Parathyroid adenoma (tissue), 2 donors: ENCODE measurements at regions not wholly inside any gene's neighbourhood (a gene's known extent, or its start where the extent isn't known, plus 50 kb on each side); places are given as distances from the start of the nearest gene placed in this dataset.

Source experiments
- H2AFZ ChIP-seq: fragments of 300-600 bp; sonication (generic); one replicate; pipeline ENCODE4 v1.7.0; 2017; ENCODE audit warnings: antibody characterized with exemption, mild to moderate bottlenecking
- H3K27ac ChIP-seq: fragments of 300-600 bp; sonication (generic); one replicate; pipeline ENCODE4 v1.7.0; 2017
- H3K27me3 ChIP-seq: fragments of 300-600 bp; sonication (generic); one replicate; pipeline ENCODE4 v1.7.0; 2017; ENCODE audit warnings: low read length; ENCODE audit not compliant: control insufficient read depth, insufficient read depth
- H3K36me3 ChIP-seq: fragments of 300-600 bp; sonication (generic); one replicate; pipeline ENCODE4 v1.7.0; 2017; ENCODE audit warnings: low read length; ENCODE audit not compliant: control insufficient read depth, insufficient read depth
- H3K4me1 ChIP-seq: fragments of 300-600 bp; sonication (generic); one replicate; pipeline ENCODE4 v1.7.0; 2017; ENCODE audit warnings: control low read depth
- H3K4me2 ChIP-seq: fragments of 300-600 bp; sonication (generic); one replicate; pipeline ENCODE4 v1.7.0; 2017; ENCODE audit warnings: low read length
- H3K4me3 ChIP-seq: fragments of 300-600 bp; sonication (generic); one replicate; pipeline ENCODE4 v1.7.0; 2017; ENCODE audit warnings: low read depth, low read length
- H3K79me2 ChIP-seq: fragments of 300-600 bp; sonication (generic); one replicate; pipeline ENCODE4 v1.7.0; 2017; ENCODE audit warnings: control low read depth
- H3K9ac ChIP-seq: fragments of 300-600 bp; sonication (generic); one replicate; pipeline ENCODE4 v1.7.0; 2017; ENCODE audit warnings: mild to moderate bottlenecking
- H3K9me3 ChIP-seq: fragments of 300-600 bp; sonication (generic); one replicate; pipeline ENCODE4 v1.7.0; 2017; ENCODE audit warnings: low read length; ENCODE audit not compliant: control insufficient read depth
- TF ChIP-seq, protein P1 (sequence below): fragments of 300-600 bp; sonication (generic); IDR thresholded peaks from one replicate; pipeline ENCODE4 v1.7.0; 2017; ENCODE audit warnings: antibody characterized with exemption, mild to moderate bottlenecking
- donor health status: primary hyperparathyroidism.

DNA sequence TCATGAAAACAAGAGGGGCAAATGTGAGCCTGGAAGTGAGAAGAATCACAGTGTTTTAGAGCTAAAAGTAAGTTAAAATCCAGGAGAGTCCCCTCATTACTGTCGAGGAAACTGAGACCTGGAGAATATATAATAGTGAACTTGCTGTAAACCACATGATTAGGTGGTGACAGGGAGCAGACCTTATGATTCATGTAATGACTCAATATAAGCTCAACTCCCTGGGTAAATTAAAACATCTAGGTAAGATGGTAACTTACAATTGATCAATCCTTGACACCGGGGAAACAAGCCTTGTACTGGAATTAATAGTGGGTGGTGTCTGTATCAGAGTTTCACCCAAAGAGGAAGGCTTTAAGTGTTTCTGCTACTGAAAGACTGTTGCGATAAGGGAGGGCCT lies 269.3 kb downstream of the SNAPC1 start:
- Histone ChIP-seq H2AFZ (no peak overlapping the region), H3K36me3 (no peaks in the 10 kb centered on the region), H3K4me3 (no peak overlapping the region), H3K4me1 (no peaks in the 10 kb centered on the region), H3K4me2 (no peak overlapping the region), H3K27me3 (no peaks in the 10 kb centered on the region), H3K79me2 (no peaks in the 10 kb centered on the region), H3K9ac (no peak overlapping the region), H3K9me3 (no peaks in the 10 kb centered on the region), H3K27ac (no peak overlapping the region)
- TF ChIP-seq, protein P1, sequence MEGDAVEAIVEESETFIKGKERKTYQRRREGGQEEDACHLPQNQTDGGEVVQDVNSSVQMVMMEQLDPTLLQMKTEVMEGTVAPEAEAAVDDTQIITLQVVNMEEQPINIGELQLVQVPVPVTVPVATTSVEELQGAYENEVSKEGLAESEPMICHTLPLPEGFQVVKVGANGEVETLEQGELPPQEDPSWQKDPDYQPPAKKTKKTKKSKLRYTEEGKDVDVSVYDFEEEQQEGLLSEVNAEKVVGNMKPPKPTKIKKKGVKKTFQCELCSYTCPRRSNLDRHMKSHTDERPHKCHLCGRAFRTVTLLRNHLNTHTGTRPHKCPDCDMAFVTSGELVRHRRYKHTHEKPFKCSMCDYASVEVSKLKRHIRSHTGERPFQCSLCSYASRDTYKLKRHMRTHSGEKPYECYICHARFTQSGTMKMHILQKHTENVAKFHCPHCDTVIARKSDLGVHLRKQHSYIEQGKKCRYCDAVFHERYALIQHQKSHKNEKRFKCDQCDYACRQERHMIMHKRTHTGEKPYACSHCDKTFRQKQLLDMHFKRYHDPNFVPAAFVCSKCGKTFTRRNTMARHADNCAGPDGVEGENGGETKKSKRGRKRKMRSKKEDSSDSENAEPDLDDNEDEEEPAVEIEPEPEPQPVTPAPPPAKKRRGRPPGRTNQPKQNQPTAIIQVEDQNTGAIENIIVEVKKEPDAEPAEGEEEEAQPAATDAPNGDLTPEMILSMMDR: no peak

DNA sequence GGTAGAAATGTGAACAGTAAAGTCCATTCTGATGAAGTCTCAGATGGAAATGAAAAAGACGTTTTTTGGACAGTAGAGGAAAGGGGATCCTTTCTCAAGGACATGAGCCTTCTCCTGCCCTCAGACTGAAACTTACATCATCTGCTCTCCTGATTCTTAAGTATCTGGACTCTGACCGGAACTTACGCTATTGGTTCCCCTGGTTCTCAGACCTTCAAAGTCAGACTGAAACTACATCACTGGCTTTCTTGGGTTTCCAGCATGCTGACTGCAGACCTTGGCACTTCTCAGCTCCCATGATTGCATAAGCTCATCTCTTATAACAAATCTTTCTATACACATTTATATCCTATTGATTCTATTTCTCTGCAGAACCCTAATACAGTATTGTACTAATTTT lies 291.0 kb downstream of the SNAPC1 start:
- no peaks in the 10 kb centered on the region for H3K9me3 ChIP-seq
- no peak overlapping the region for H2AFZ ChIP-seq
- TF ChIP-seq, protein P1: no peak
- no peak overlapping the region for H3K27ac ChIP-seq
- H3K4me3 ChIP-seq: no peak overlapping the region
- H3K36me3 ChIP-seq: no peaks in the 10 kb centered on the region
- no peaks in the 10 kb centered on the region for H3K4me1 ChIP-seq
- H3K27me3 ChIP-seq: no peaks in the 10 kb centered on the region
- no peaks in the 10 kb centered on the region for H3K79me2 ChIP-seq
- no peak overlapping the region for H3K4me2 ChIP-seq
- no peak overlapping the region for H3K9ac ChIP-seq

- Histone ChIP-seq H3K9ac (no peak overlapping the region), H3K4me3 (no peak overlapping the region), H2AFZ (no peak overlapping the region), H3K9me3 (no peaks in the 10 kb centered on the region), H3K4me2 (no peak overlapping the region), H3K4me1 (no peaks in the 10 kb centered on the region), H3K27me3 (no peaks in the 10 kb centered on the region), H3K36me3 (no peaks in the 10 kb centered on the region), H3K79me2 (no peaks in the 10 kb centered on the region), H3K27ac (no peak overlapping the region)
- TF ChIP-seq, protein P1: no peak
Observed at GRCh38 chr14:62056789-62057188, 294.6 kb downstream of the SNAPC1 start.

DNA sequence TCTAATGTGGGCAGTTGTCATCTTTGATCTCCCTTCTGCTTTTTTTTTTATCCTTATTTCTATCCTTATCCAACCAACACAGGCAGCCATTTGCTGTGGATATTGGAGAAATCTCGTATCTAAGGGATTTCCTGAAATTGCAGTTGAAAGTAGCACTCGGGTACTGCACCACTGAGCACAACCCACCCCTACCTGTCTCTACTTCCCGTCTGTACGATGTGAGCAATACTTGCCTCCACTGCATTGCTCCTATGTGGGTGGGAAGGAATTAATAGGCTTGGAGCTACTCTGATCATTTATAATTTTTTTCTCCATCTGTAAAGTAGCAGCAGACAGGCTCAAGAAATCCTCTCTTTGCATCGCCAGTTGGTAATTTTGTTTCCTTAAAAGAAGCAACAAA lies 300.4 kb downstream of the SNAPC1 start:
- no peaks in the 10 kb centered on the region for H3K79me2 ChIP-seq
- H3K4me1 ChIP-seq: no peaks in the 10 kb centered on the region
- H3K27ac ChIP-seq: no peak overlapping the region
- TF ChIP-seq, protein P1: no peak
- H3K9me3 ChIP-seq: no peaks in the 10 kb centered on the region
- no peaks in the 10 kb centered on the region for H3K36me3 ChIP-seq
- H2AFZ ChIP-seq: no peak overlapping the region
- H3K4me3 ChIP-seq: no peak overlapping the region
- no peak overlapping the region for H3K4me2 ChIP-seq
- no peaks in the 10 kb centered on the region for H3K27me3 ChIP-seq
- no peak overlapping the region for H3K9ac ChIP-seq

DNA sequence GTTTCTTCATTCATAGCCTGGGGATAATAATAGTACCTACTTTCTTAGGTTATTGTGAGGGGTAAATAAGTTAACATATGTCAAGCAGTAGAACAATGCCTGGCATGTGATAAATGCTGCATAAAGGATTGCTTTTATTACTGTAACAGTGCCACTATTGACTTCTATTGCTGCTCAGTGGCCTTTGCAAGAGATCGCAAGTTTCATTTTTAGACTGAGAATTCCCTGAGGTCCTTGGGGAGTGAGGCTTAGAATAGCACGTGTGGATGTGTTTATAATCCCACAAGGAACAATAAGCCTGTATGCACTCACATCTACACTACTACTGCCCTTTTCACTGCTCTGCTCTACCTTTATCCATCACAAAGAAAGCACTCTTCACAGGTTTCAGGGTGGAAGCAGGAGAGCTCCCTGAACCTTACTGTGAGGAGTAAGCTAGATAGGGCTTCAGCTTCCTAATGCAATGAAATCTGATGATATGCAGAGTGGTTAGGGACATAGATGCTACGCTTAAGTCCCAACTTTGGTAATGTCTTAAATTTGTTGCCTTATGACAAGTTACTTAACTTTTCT lies 302.6 kb downstream of the SNAPC1 start:
- H3K9me3 ChIP-seq: no peaks in the 10 kb centered on the region
- no peak overlapping the region for H2AFZ ChIP-seq
- H3K36me3 ChIP-seq: no peaks in the 10 kb centered on the region
- H3K4me1 ChIP-seq: no peaks in the 10 kb centered on the region
- H3K9ac ChIP-seq: no peak overlapping the region
- H3K27ac ChIP-seq: no peak overlapping the region
- TF ChIP-seq, protein P1: no peak
- no peaks in the 10 kb centered on the region for H3K79me2 ChIP-seq
- no peak overlapping the region for H3K4me2 ChIP-seq
- H3K4me3 ChIP-seq: no peak overlapping the region
- H3K27me3 ChIP-seq: no peaks in the 10 kb centered on the region
